A549 (cell line): ENCODE measurements at regions not wholly inside any gene's neighbourhood (a gene's known extent, or its start where the extent isn't known, plus 50 kb on each side); places are given as distances from the start of the nearest gene placed in this dataset.

ENCODE experiments used
- ATAC-seq, 2 experiments: fragments of 200-7000 bp in 1 of 2; fragments of >200 bp in 1 of 2; cut with Nextera tagmentation in 1 of 2; cut with Tn5 transposase in 1 of 2; 3 replicates each; pipeline versions ENCODE4 v1.8.0 to v1.9.1; 2018 to 2020; ENCODE audit warnings: mild to moderate bottlenecking in 1 of 2, moderate library complexity in 1 of 2
- CTCF ChIA-PET: fragments of 300-600 bp; sonication (Branson Sonifier 250); formaldehyde crosslinking; extraction: SDS; loops from one replicate; lab custom pipeline; 2021; ENCODE audit warnings: antibody characterized with exemption, inconsistent platforms; lab: Yijun Ruan, JAX
- POLR2A ChIA-PET: fragments of 350-600 bp; formaldehyde crosslinking; extraction: SDS; loops from one replicate; lab custom pipeline; 2021; ENCODE audit warnings: antibody characterized with exemption, inconsistent platforms; lab: Yijun Ruan, JAX
- DNase-seq, 2 experiments: peaks; one replicate each; pipeline versions ENCODE4 v3.0.0 to v3.0.0-alpha.2; 2011 to 2016; ENCODE audit warnings: low read depth in 1 of 2, low spot score in 1 of 2
- FAIRE-seq: peaks from 2 replicates; lab custom pipeline; 2011; peaks lifted over from hg19 to GRCh38; lab: Jason Lieb, UNC
- H3K27ac ChIP-seq, 2 experiments: fragments of >200 bp; sonication (Bioruptor Twin); formaldehyde crosslinking; 3 replicates each; pipeline ENCODE4 v1.5.1; 2016 to 2017
- H3K4me1 ChIP-seq: fragments of >200 bp; sonication (Bioruptor Twin); formaldehyde crosslinking; 3 replicates; pipeline ENCODE4 v1.6.1; 2016
- H3K4me2 ChIP-seq: fragments of >200 bp; sonication (Bioruptor Twin); formaldehyde crosslinking; 3 replicates; pipeline ENCODE4 v1.6.1; 2016
- H3K4me3 ChIP-seq: fragments of >200 bp; sonication (Bioruptor Twin); formaldehyde crosslinking; 3 replicates; pipeline ENCODE4 v1.5.1; 2016
- H3K9me3 ChIP-seq: fragments of >200 bp; sonication (Bioruptor Twin); formaldehyde crosslinking; 3 replicates; pipeline ENCODE4 v1.6.1; 2016
- BCL3 ChIP-seq: fragments of >200 bp; sonication (Bioruptor Twin); formaldehyde crosslinking; IDR thresholded peaks from 3 replicates; pipeline ENCODE4 v1.6.1; 2016
- CTCF ChIP-seq: fragments of >200 bp; sonication (Bioruptor Twin); formaldehyde crosslinking; IDR thresholded peaks from 3 replicates; pipeline ENCODE4 v1.5.1; 2016
- E2F6 ChIP-seq: IDR thresholded peaks from 2 replicates; pipeline ENCODE4 v1.6.1; 2012; ENCODE audit warnings: low read depth, borderline replicate concordance
- EHF ChIP-seq: fragments of 250-450 bp; sonication (Bioruptor Pico); IDR thresholded peaks from 2 replicates; pipeline ENCODE4 v1.5.0; 2020; ENCODE audit warnings: mild to moderate bottlenecking
- ELK1 ChIP-seq: fragments of 150-350 bp; IDR thresholded peaks from 2 replicates; pipeline ENCODE4 v1.6.1; 2014; ENCODE audit warnings: low read depth, mild to moderate bottlenecking, low read length
- EP300 ChIP-seq, 2 experiments: fragments of >200 bp; sonication (Bioruptor Twin); formaldehyde crosslinking; IDR thresholded peaks; 2 replicates in 1 of 2; 3 replicates in 1 of 2; pipeline ENCODE4 v1.6.1; 2016 to 2017
- FOSL2 ChIP-seq, 2 experiments: fragments of 450-650 bp in 1 of 2; fragments of >200 bp in 1 of 2; sonication (Bioruptor Twin) in 1 of 2; formaldehyde crosslinking; IDR thresholded peaks; 2 replicates each; pipeline versions ENCODE4 v1.5.0 to v1.6.1; 2016 to 2020; ENCODE audit warnings: mild to moderate bottlenecking in 1 of 2, moderate library complexity in 1 of 2
- GATA3 ChIP-seq: IDR thresholded peaks from 2 replicates; pipeline ENCODE4 v1.6.1; 2012; ENCODE audit warnings: borderline replicate concordance
- HES2 ChIP-seq: fragments of >200 bp; sonication (Bioruptor Twin); formaldehyde crosslinking; IDR thresholded peaks from 2 replicates; pipeline ENCODE4 v1.6.1; 2016
- HEYL ChIP-seq: fragments of 250-450 bp; sonication (Bioruptor Pico); IDR thresholded peaks from 2 replicates; pipeline ENCODE4 v1.8.0; 2021; ENCODE audit warnings: mild to moderate bottlenecking, moderate library complexity
- HOXA7 ChIP-seq: fragments of 250-450 bp; sonication (Bioruptor Pico); IDR thresholded peaks from 2 replicates; pipeline ENCODE4 v1.5.0; 2020; ENCODE audit warnings: mild to moderate bottlenecking, moderate library complexity
- HOXB5 ChIP-seq: fragments of 250-450 bp; sonication (Bioruptor Pico); IDR thresholded peaks from 2 replicates; pipeline ENCODE4 v1.5.0; 2020; ENCODE audit warnings: mild to moderate bottlenecking, moderate library complexity
- KDM1A ChIP-seq: fragments of 200-600 bp; sonication (generic); IDR thresholded peaks from 2 replicates; pipeline ENCODE4 v1.6.1; 2016; ENCODE audit warnings: low read depth, mild to moderate bottlenecking
- MAFK ChIP-seq: fragments of 450-650 bp; IDR thresholded peaks from 2 replicates; pipeline ENCODE4 v1.6.1; 2014; ENCODE audit not compliant: partially characterized antibody
- MAZ ChIP-seq: fragments of 150-350 bp; IDR thresholded peaks from 2 replicates; pipeline ENCODE4 v1.6.1; 2014; ENCODE audit warnings: antibody characterized with exemption, low read depth, low read length, borderline replicate concordance
- NFE2L2 ChIP-seq: fragments of 150-350 bp; conservative IDR thresholded peaks from 2 replicates; pipeline ENCODE4 v1.6.1; 2014; ENCODE audit warnings: low read length
- PHF8 ChIP-seq: fragments of 200-600 bp; sonication (generic); IDR thresholded peaks from 2 replicates; pipeline ENCODE4 v1.6.1; 2016; ENCODE audit warnings: low read depth, mild to moderate bottlenecking, antibody characterized with exemption, moderate library complexity, borderline replicate concordance
- RNF2 ChIP-seq: fragments of 200-600 bp; sonication (generic); IDR thresholded peaks from 2 replicates; pipeline ENCODE4 v1.6.1; 2016; ENCODE audit warnings: low read depth, mild to moderate bottlenecking, antibody characterized with exemption, moderate library complexity, borderline replicate concordance
- WGBS: methylation state at CpG from one replicate; pipeline ENCODE4 v1.1.6; 2017; ENCODE audit errors: missing lambda C conversion rate; 5-methylcytosine and 5-hydroxymethylcytosine counted together

- no peak for TF ChIP-seq HOXB5 (CRISPR knock-in tag)
- no peak for TF ChIP-seq RNF2
- no peak for TF ChIP-seq PHF8
- no peak for TF ChIP-seq HES2
- TF ChIP-seq E2F6: no peak
- TF ChIP-seq FOSL2 (IDR thresholded peaks at IDR 0.05): no peak
- TF ChIP-seq FOSL2 (CRISPR knock-in tag; IDR thresholded peaks at IDR 0.05): no peak
- no peak for TF ChIP-seq EHF (CRISPR knock-in tag)
- TF ChIP-seq HOXA7 (CRISPR knock-in tag): no peak
- TF ChIP-seq KDM1A: no peak
- no peak for TF ChIP-seq NFE2L2
- no peak for TF ChIP-seq CTCF
- TF ChIP-seq MAFK: no peak
- TF ChIP-seq GATA3: no peak
- TF ChIP-seq EP300 (IDR thresholded peaks at IDR 0.05): no peak
- no peak for TF ChIP-seq BCL3
- TF ChIP-seq ELK1: no peak
- TF ChIP-seq HEYL (CRISPR knock-in tag): no peak
- TF ChIP-seq MAZ: no peak
- H3K4me3 ChIP-seq: no peak overlapping the region
- no peak overlapping the region for H3K27ac ChIP-seq
- POLR2A ChIA-PET: no interaction called here
- peaks cover 23% of the 10 kb centered on the region for H3K9me3 ChIP-seq
- DNase-seq: no peak
- H3K4me1 ChIP-seq: peaks cover under 1% of the 10 kb centered on the region; the same call in 1 of the 3 replicates
- 54% methylated on average over 1 of the region's 1 CpG for WGBS
- H3K4me2 ChIP-seq: no peak overlapping the region
- no peak for FAIRE-seq
- no peak for ATAC-seq
- CTCF ChIA-PET: no interaction called here
These were observed 130.9 kb downstream of the TMEM17 start for GRCh38 chr2:62375113-62375420.

GRCh38 chr2:62374301-62375112, 131.5 kb downstream of the TMEM17 start:
- no peak overlapping the region for H3K4me3 ChIP-seq
- TF ChIP-seq MAFK (peak; percentile 51), E2F6 (no peak)
- H3K4me1 ChIP-seq: peaks cover 6% of the 10 kb centered on the region; the same call in 1 of the 3 replicates
- DNase-seq: no peak
- ATAC-seq: no peak
- POLR2A ChIA-PET: no interaction called here
- peaks cover 23% of the 10 kb centered on the region for H3K9me3 ChIP-seq
- no peak overlapping the region for H3K27ac ChIP-seq
- FAIRE-seq: no peak
- CTCF ChIA-PET: no interaction called here
- no peak overlapping the region for H3K4me2 ChIP-seq
